HG03520 (cell line): ENCODE measurements at regions not wholly inside any gene's neighbourhood (a gene's known extent, or its start where the extent isn't known, plus 50 kb on each side); places are given as distances from the start of the nearest gene placed in this dataset.

ENCODE experiments used
- ATAC-seq: cut with Tn5 transposase; IDR thresholded peaks from one replicate; pipeline ENCODE4 v1.9.1; 2021; ENCODE audit warnings: mild to moderate bottlenecking, moderate library complexity; ENCODE audit not compliant: unreplicated experiment

- ATAC-seq = no peak
Observed at GRCh38 chr9:81532251-81532650, 157.1 kb downstream of the TLE1 start.

- ATAC-seq = no peak
Observed at GRCh38 chr9:81531511-81531910, 157.8 kb downstream of the TLE1 start.

GRCh38 chr9:81530846-81531245 lies 158.5 kb downstream of the TLE1 start:
- ATAC-seq = no peak

GRCh38 chr9:81530310-81530810 lies 159.0 kb downstream of the TLE1 start:
- peak; percentile 60 for ATAC-seq

- ATAC-seq = no peak
Observed at GRCh38 chr9:81529556-81530193, 159.7 kb downstream of the TLE1 start.

- no peak for ATAC-seq
Observed at GRCh38 chr9:81526587-81526986, 162.8 kb downstream of the TLE1 start.

GRCh38 chr9:81522716-81523551 lies 166.4 kb downstream of the TLE1 start:
- no peak for ATAC-seq

- no peak for ATAC-seq
Observed at GRCh38 chr9:81521892-81522291, 167.5 kb downstream of the TLE1 start.

GRCh38 chr9:81519816-81520495 lies 169.4 kb downstream of the TLE1 start:
- ATAC-seq = no peak

GRCh38 chr9:81517954-81518353 lies 171.4 kb downstream of the TLE1 start:
- no peak for ATAC-seq

GRCh38 chr9:81513059-81513458 lies 176.3 kb downstream of the TLE1 start:
- no peak for ATAC-seq

- no peak for ATAC-seq
Observed at GRCh38 chr9:81512641-81513040, 176.7 kb downstream of the TLE1 start.

- no peak for ATAC-seq
Observed at GRCh38 chr9:81508476-81508875, 180.9 kb downstream of the TLE1 start.

GRCh38 chr9:81506941-81507864 lies 182.1 kb downstream of the TLE1 start:
- ATAC-seq = no peak

GRCh38 chr9:81499594-81499993 lies 189.8 kb downstream of the TLE1 start:
- no peak for ATAC-seq

GRCh38 chr9:81499021-81499454 lies 190.3 kb downstream of the TLE1 start:
- ATAC-seq = no peak

GRCh38 chr9:81498576-81498975 lies 190.8 kb downstream of the TLE1 start:
- ATAC-seq = no peak

GRCh38 chr9:81497091-81497490 lies 192.3 kb downstream of the TLE1 start:
- no peak for ATAC-seq

GRCh38 chr9:81492710-81493447 lies 196.5 kb downstream of the TLE1 start:
- no peak for ATAC-seq
